ENCODE measurements at regions not wholly inside any gene's neighbourhood (a gene's known extent, or its start where the extent isn't known, plus 50 kb on each side); places are given as distances from the start of the nearest gene placed in this dataset.
"Not testable (repeated sequence)": the region's sequence is repeated elsewhere in the genome, so short reads cannot be mapped to it uniquely, and the experiment has no call there.

DNA sequence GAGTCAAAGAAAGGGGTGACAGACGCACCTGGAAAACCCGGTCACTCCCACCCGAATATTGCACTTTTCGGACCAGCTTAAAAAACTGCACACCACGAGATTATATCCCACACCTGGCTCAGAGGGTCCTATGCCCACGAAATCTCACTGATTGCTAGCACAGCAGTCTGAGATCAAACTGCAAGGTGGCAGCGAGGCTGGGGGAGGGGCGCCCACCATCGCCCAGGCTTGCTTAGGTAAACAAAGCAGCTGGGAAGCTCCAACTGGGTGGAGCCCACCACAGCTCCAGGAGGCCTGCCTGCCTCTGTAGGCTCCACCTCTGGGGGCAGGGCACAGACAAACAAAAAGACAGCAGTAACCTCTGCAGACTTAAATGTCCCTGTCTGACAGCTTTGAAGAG lies 185.1 kb upstream of the CXADR start:
- not testable (repeated sequence) for H3K36me3 ChIP-seq (replicated peaks in 1 of 2; ENCODE audit: control insufficient read depth in 2 of 2, insufficient read depth in 2 of 2, low read length in 2 of 2); H3K27me3 ChIP-seq (ENCODE audit: control insufficient read depth in 3 of 3, insufficient read depth in 3 of 3, low read depth in 1 of 3, low read length in 3 of 3); H3K27ac ChIP-seq (replicated peaks; ENCODE audit: low read length); DNase-seq (ENCODE audit: low spot score); H2BK120ac ChIP-seq (ENCODE audit: low read depth, low read length); H3K23ac ChIP-seq (ENCODE audit: low read depth, low read length, poor library complexity); H3K9ac ChIP-seq (ENCODE audit: low read depth, low read length, poor library complexity); H3K18ac ChIP-seq (ENCODE audit: low read length); H4K91ac ChIP-seq (ENCODE audit: low read depth, low read length, poor library complexity); H2AFZ ChIP-seq (ENCODE audit: low read length); H2BK5ac ChIP-seq (ENCODE audit: low read length); H3K79me1 ChIP-seq (ENCODE audit: low read depth, low read length); H2BK15ac ChIP-seq (ENCODE audit: low read length); H3K9me3 ChIP-seq (replicated peaks in 1 of 2; ENCODE audit: control insufficient read depth in 2 of 2, insufficient read depth in 1 of 2, low read depth in 1 of 2, low read length in 2 of 2); H3K4me2 ChIP-seq (ENCODE audit: insufficient read depth, low read length, poor library complexity, severe bottlenecking); H2AK5ac ChIP-seq (ENCODE audit: low read depth, low read length); H4K8ac ChIP-seq (ENCODE audit: low read depth, low read length); H3K4me3 ChIP-seq (ENCODE audit: low read length in 2 of 2); H3K4me1 ChIP-seq (ENCODE audit: control insufficient read depth in 2 of 2, insufficient read depth in 1 of 2, low read depth in 1 of 2, low read length in 2 of 2); H3K14ac ChIP-seq (ENCODE audit: low read length); H2BK12ac ChIP-seq (ENCODE audit: low read length); H3K4ac ChIP-seq (ENCODE audit: low read length)
- no CpG with 5 or more reads among the region's 9 CpGs for WGBS, 2 donors (ENCODE audit: extremely low coverage in 2 of 2, insufficient read length in 2 of 2, insufficient replicate concordance in 1 of 2)

GRCh38 chr21:17334484-17334883 lies 178.4 kb upstream of the CXADR start:
- Histone ChIP-seq H3K4me3 (ENCODE audit: low read length in 2 of 2) (no peak overlapping the region), H2AK5ac (ENCODE audit: low read depth, low read length) (no peak overlapping the region), H3K4ac (ENCODE audit: low read length) (no peak overlapping the region), H3K23ac (ENCODE audit: low read depth, low read length, poor library complexity) (no peak overlapping the region), H4K91ac (ENCODE audit: low read depth, low read length, poor library complexity) (no peak overlapping the region), H2AFZ (ENCODE audit: low read length) (no peak overlapping the region), H3K4me2 (ENCODE audit: insufficient read depth, low read length, poor library complexity, severe bottlenecking) (no peak overlapping the region), H3K18ac (ENCODE audit: low read length) (no peak overlapping the region), H3K14ac (ENCODE audit: low read length) (no peak overlapping the region), H3K9me3 (replicated peaks in 1 of 2; ENCODE audit: control insufficient read depth in 2 of 2, insufficient read depth in 1 of 2, low read depth in 1 of 2, low read length in 2 of 2) (no peaks in the 10 kb centered on the region), H3K4me1 (ENCODE audit: control insufficient read depth in 2 of 2, insufficient read depth in 1 of 2, low read depth in 1 of 2, low read length in 2 of 2) (no peaks in the 10 kb centered on the region), H3K36me3 (replicated peaks in 1 of 2; ENCODE audit: control insufficient read depth in 2 of 2, insufficient read depth in 2 of 2, low read length in 2 of 2) (no peaks in the 10 kb centered on the region), H3K27me3 (ENCODE audit: control insufficient read depth in 3 of 3, insufficient read depth in 3 of 3, low read depth in 1 of 3, low read length in 3 of 3) (no peaks in the 10 kb centered on the region), H2BK5ac (ENCODE audit: low read length) (no peak overlapping the region), H2BK15ac (ENCODE audit: low read length) (no peak overlapping the region), H3K79me1 (ENCODE audit: low read depth, low read length) (no peaks in the 10 kb centered on the region), H3K27ac (replicated peaks; ENCODE audit: low read length) (no peak overlapping the region), H2BK12ac (ENCODE audit: low read length) (no peak overlapping the region), H2BK120ac (ENCODE audit: low read depth, low read length) (no peak overlapping the region), H4K8ac (ENCODE audit: low read depth, low read length) (no peak overlapping the region), H3K9ac (ENCODE audit: low read depth, low read length, poor library complexity) (no peak overlapping the region)
- DNase-seq (ENCODE audit: low spot score): no peak
- WGBS, 2 donors (ENCODE audit: extremely low coverage in 2 of 2, insufficient read length in 2 of 2, insufficient replicate concordance in 1 of 2): no CpG with 5 or more reads among the region's 3 CpGs

DNA sequence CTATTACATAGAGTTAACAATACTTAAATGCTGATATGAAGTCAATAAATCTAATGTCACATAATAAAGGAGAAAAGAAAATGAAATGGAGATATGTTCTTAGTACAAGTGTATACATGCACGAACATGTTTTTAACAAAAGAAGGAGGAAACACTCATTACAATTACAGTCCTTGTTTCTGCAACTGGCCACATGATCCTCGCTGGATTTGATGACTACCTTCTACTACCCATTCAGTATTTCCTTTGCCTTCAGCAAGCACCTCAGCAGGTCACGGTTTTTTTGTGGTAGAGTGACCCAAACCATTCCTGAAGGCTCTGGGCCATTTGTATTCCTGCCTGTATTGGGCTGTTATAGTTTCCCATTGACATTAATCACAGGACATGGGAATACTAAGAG lies 172.8 kb upstream of the CXADR start:
- H4K91ac ChIP-seq (ENCODE audit: low read depth, low read length, poor library complexity): no peak overlapping the region
- no peaks in the 10 kb centered on the region for H3K79me1 ChIP-seq (ENCODE audit: low read depth, low read length)
- no peak overlapping the region for H3K9ac ChIP-seq (ENCODE audit: low read depth, low read length, poor library complexity)
- H3K36me3 ChIP-seq (replicated peaks in 1 of 2; ENCODE audit: control insufficient read depth in 2 of 2, insufficient read depth in 2 of 2, low read length in 2 of 2): no peaks in the 10 kb centered on the region
- no peaks in the 10 kb centered on the region for H3K9me3 ChIP-seq (replicated peaks in 1 of 2; ENCODE audit: control insufficient read depth in 2 of 2, insufficient read depth in 1 of 2, low read depth in 1 of 2, low read length in 2 of 2)
- H2BK12ac ChIP-seq (ENCODE audit: low read length): no peak overlapping the region
- no peak overlapping the region for H3K4me2 ChIP-seq (ENCODE audit: insufficient read depth, low read length, poor library complexity, severe bottlenecking)
- no peak overlapping the region for H4K8ac ChIP-seq (ENCODE audit: low read depth, low read length)
- DNase-seq (ENCODE audit: low spot score): no peak
- no peak overlapping the region for H3K23ac ChIP-seq (ENCODE audit: low read depth, low read length, poor library complexity)
- no CpG with 5 or more reads among the region's 3 CpGs for WGBS, 2 donors (ENCODE audit: extremely low coverage in 2 of 2, insufficient read length in 2 of 2, insufficient replicate concordance in 1 of 2)
- H2BK15ac ChIP-seq (ENCODE audit: low read length): no peak overlapping the region
- H3K14ac ChIP-seq (ENCODE audit: low read length): no peak overlapping the region
- no peak overlapping the region for H2BK120ac ChIP-seq (ENCODE audit: low read depth, low read length)
- no peak overlapping the region for H2AFZ ChIP-seq (ENCODE audit: low read length)
- no peaks in the 10 kb centered on the region for H3K27me3 ChIP-seq (ENCODE audit: control insufficient read depth in 3 of 3, insufficient read depth in 3 of 3, low read depth in 1 of 3, low read length in 3 of 3)
- no peak overlapping the region for H2BK5ac ChIP-seq (ENCODE audit: low read length)
- H2AK5ac ChIP-seq (ENCODE audit: low read depth, low read length): no peak overlapping the region
- H3K4ac ChIP-seq (ENCODE audit: low read length): no peak overlapping the region
- H3K27ac ChIP-seq (replicated peaks; ENCODE audit: low read length): no peak overlapping the region
- H3K4me3 ChIP-seq (ENCODE audit: low read length in 2 of 2): no peak overlapping the region
- H3K18ac ChIP-seq (ENCODE audit: low read length): no peak overlapping the region
- H3K4me1 ChIP-seq (ENCODE audit: control insufficient read depth in 2 of 2, insufficient read depth in 1 of 2, low read depth in 1 of 2, low read length in 2 of 2): no peaks in the 10 kb centered on the region

- Histone ChIP-seq H2BK5ac (ENCODE audit: low read length) (no peak overlapping the region), H3K14ac (ENCODE audit: low read length) (no peak overlapping the region), H3K27ac (replicated peaks; ENCODE audit: low read length) (no peak overlapping the region), H3K4ac (ENCODE audit: low read length) (no peak overlapping the region), H3K27me3 (ENCODE audit: control insufficient read depth in 3 of 3, insufficient read depth in 3 of 3, low read depth in 1 of 3, low read length in 3 of 3) (no peaks in the 10 kb centered on the region), H3K18ac (ENCODE audit: low read length) (no peak overlapping the region), H2BK15ac (ENCODE audit: low read length) (no peak overlapping the region), H4K91ac (ENCODE audit: low read depth, low read length, poor library complexity) (no peak overlapping the region), H3K23ac (ENCODE audit: low read depth, low read length, poor library complexity) (no peak overlapping the region), H3K9me3 (replicated peaks in 1 of 2; ENCODE audit: control insufficient read depth in 2 of 2, insufficient read depth in 1 of 2, low read depth in 1 of 2, low read length in 2 of 2) (no peaks in the 10 kb centered on the region), H3K4me2 (ENCODE audit: insufficient read depth, low read length, poor library complexity, severe bottlenecking) (no peak overlapping the region), H3K9ac (ENCODE audit: low read depth, low read length, poor library complexity) (no peak overlapping the region), H3K4me1 (ENCODE audit: control insufficient read depth in 2 of 2, insufficient read depth in 1 of 2, low read depth in 1 of 2, low read length in 2 of 2) (no peaks in the 10 kb centered on the region), H3K36me3 (replicated peaks in 1 of 2; ENCODE audit: control insufficient read depth in 2 of 2, insufficient read depth in 2 of 2, low read length in 2 of 2) (no peaks in the 10 kb centered on the region), H2AK5ac (ENCODE audit: low read depth, low read length) (no peak overlapping the region), H3K79me1 (ENCODE audit: low read depth, low read length) (no peaks in the 10 kb centered on the region), H2BK12ac (ENCODE audit: low read length) (no peak overlapping the region), H2BK120ac (ENCODE audit: low read depth, low read length) (no peak overlapping the region), H3K4me3 (ENCODE audit: low read length in 2 of 2) (no peak overlapping the region), H2AFZ (ENCODE audit: low read length) (no peak overlapping the region), H4K8ac (ENCODE audit: low read depth, low read length) (no peak overlapping the region)
- peak; percentile 58 for DNase-seq (ENCODE audit: low spot score)
- no CpG with 5 or more reads among the region's 2 CpGs for WGBS, 2 donors (ENCODE audit: extremely low coverage in 2 of 2, insufficient read length in 2 of 2, insufficient replicate concordance in 1 of 2)
Observed at GRCh38 chr21:17343055-17343454, 169.8 kb upstream of the CXADR start.

Measured in neuronal stem cell (in vitro differentiated cells).